Loucy (cell line): ENCODE measurements at regions not wholly inside any gene's neighbourhood (a gene's known extent, or its start where the extent isn't known, plus 50 kb on each side); places are given as distances from the start of the nearest gene placed in this dataset.

Experiments used
- H2AFZ ChIP-seq: fragments of 200-600 bp; sonication (generic); 2 replicates; pipeline ENCODE4 v1.6.0; 2016; ENCODE audit warnings: antibody characterized with exemption, mild to moderate bottlenecking, low read length, moderate library complexity
- H3F3A ChIP-seq: fragments of 200-600 bp; 2 replicates; pipeline ENCODE4 v1.6.0; 2016; ENCODE audit warnings: antibody characterized with exemption, low read depth, mild to moderate bottlenecking
- H3K27me3 ChIP-seq: fragments of 200-600 bp; sonication (generic); 2 replicates; pipeline ENCODE4 v1.6.1; 2014; ENCODE audit warnings: low read length, mild to moderate bottlenecking; ENCODE audit not compliant: insufficient read depth, poor library complexity, severe bottlenecking
- H3K36me3 ChIP-seq: fragments of 200-600 bp; sonication (generic); 2 replicates; pipeline ENCODE4 v1.6.1; 2016; ENCODE audit warnings: low read length; ENCODE audit not compliant: insufficient read depth
- H3K4me1 ChIP-seq: fragments of 200-600 bp; sonication (generic); 2 replicates; pipeline ENCODE4 v1.5.1; 2014; ENCODE audit warnings: low read length, mild to moderate bottlenecking; ENCODE audit not compliant: insufficient read depth, poor library complexity, severe bottlenecking
- H3K4me2 ChIP-seq: fragments of 200-600 bp; sonication (generic); 2 replicates; pipeline ENCODE4 v1.6.0; 2014; ENCODE audit warnings: antibody characterized with exemption, low read length, low read depth, mild to moderate bottlenecking; ENCODE audit not compliant: poor library complexity, severe bottlenecking
- H3K4me3 ChIP-seq: fragments of 200-600 bp; sonication (generic); 2 replicates; pipeline ENCODE4 v1.5.1; 2014; ENCODE audit warnings: low read length, mild to moderate bottlenecking, mixed read lengths; ENCODE audit not compliant: poor library complexity, severe bottlenecking
- H3K79me2 ChIP-seq: fragments of 200-600 bp; sonication (generic); 2 replicates; pipeline ENCODE4 v1.6.1; 2014; ENCODE audit warnings: low read length; ENCODE audit not compliant: insufficient read depth
- H3K9ac ChIP-seq: fragments of 200-600 bp; sonication (generic); 2 replicates; pipeline ENCODE4 v1.6.0; 2014; ENCODE audit warnings: mild to moderate bottlenecking, low read depth, low read length, moderate library complexity; ENCODE audit not compliant: poor library complexity, severe bottlenecking
- H3K9me2 ChIP-seq: fragments of 200-600 bp; sonication (generic); replicated peaks from 2 replicates; pipeline ENCODE4 v1.6.1; 2016; ENCODE audit warnings: low read depth, low read length, mixed read lengths
- H3K9me3 ChIP-seq: fragments of 200-600 bp; sonication (generic); 2 replicates; pipeline ENCODE4 v1.6.1; 2014; ENCODE audit warnings: mild to moderate bottlenecking, antibody characterized with exemption, low read length, low read depth; ENCODE audit not compliant: insufficient read depth
- H4K20me1 ChIP-seq: fragments of 200-600 bp; sonication (generic); 2 replicates; pipeline ENCODE4 v1.6.0; 2014; ENCODE audit warnings: antibody characterized with exemption, low read length, mild to moderate bottlenecking; ENCODE audit not compliant: insufficient read depth, poor library complexity, severe bottlenecking
- EZH2phosphoT487 ChIP-seq: fragments of 200-600 bp; IDR thresholded peaks from 2 replicates; pipeline ENCODE4 v1.6.1; 2018; ENCODE audit warnings: antibody characterized with exemption, mild to moderate bottlenecking, moderate library complexity, borderline replicate concordance
- TF ChIP-seq, protein P1 (sequence below): fragments of 200-600 bp; sonication (generic); conservative IDR thresholded peaks from 2 replicates; pipeline ENCODE4 v1.5.1; 2014; ENCODE audit warnings: mild to moderate bottlenecking, antibody characterized with exemption, low read length

DNA sequence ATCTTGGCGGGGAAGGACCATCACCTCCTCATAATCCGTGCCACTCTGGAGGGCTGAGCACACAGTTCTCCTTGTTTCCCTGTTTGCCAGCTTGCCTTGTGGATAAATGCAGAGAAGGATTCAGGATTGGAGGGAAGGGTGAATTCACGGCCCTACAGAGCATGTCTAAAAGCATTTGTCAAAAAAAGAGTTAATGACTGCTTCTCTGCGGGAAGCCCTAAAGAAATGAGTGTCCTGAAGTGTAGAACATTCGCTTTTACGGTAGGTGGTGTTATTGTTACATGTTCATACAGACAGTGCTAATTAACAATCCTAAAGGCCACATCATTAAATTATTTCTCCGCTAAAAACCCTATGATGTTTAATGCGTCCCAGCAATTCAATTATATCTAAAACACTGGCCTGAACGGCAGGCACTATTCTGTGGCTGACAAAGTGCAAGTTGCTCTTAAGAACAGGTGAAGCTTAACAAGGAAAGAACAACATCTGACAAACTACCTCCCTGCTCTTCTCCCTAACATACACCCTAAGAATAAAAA, 112.3 kb upstream of the NFIA start:
- Histone ChIP-seq H3K36me3 (no peaks in the 10 kb centered on the region), H2AFZ (no peak overlapping the region), H3K9me3 (peaks cover 11% of the 10 kb centered on the region; the same call in 1 of the 2 replicates), H3F3A (no peaks in the 10 kb centered on the region), H3K4me3 (no peak overlapping the region), H3K79me2 (no peaks in the 10 kb centered on the region), H4K20me1 (no peaks in the 10 kb centered on the region), H3K9ac (no peak overlapping the region), H3K4me1 (peaks cover 23% of the 10 kb centered on the region), H3K27me3 (no peaks in the 10 kb centered on the region), H3K9me2 (no peaks in the 10 kb centered on the region), H3K4me2 (no peak overlapping the region)
- TF ChIP-seq EZH2phosphoT487: no peak
- TF ChIP-seq, protein P1, sequence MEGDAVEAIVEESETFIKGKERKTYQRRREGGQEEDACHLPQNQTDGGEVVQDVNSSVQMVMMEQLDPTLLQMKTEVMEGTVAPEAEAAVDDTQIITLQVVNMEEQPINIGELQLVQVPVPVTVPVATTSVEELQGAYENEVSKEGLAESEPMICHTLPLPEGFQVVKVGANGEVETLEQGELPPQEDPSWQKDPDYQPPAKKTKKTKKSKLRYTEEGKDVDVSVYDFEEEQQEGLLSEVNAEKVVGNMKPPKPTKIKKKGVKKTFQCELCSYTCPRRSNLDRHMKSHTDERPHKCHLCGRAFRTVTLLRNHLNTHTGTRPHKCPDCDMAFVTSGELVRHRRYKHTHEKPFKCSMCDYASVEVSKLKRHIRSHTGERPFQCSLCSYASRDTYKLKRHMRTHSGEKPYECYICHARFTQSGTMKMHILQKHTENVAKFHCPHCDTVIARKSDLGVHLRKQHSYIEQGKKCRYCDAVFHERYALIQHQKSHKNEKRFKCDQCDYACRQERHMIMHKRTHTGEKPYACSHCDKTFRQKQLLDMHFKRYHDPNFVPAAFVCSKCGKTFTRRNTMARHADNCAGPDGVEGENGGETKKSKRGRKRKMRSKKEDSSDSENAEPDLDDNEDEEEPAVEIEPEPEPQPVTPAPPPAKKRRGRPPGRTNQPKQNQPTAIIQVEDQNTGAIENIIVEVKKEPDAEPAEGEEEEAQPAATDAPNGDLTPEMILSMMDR: no peak

DNA sequence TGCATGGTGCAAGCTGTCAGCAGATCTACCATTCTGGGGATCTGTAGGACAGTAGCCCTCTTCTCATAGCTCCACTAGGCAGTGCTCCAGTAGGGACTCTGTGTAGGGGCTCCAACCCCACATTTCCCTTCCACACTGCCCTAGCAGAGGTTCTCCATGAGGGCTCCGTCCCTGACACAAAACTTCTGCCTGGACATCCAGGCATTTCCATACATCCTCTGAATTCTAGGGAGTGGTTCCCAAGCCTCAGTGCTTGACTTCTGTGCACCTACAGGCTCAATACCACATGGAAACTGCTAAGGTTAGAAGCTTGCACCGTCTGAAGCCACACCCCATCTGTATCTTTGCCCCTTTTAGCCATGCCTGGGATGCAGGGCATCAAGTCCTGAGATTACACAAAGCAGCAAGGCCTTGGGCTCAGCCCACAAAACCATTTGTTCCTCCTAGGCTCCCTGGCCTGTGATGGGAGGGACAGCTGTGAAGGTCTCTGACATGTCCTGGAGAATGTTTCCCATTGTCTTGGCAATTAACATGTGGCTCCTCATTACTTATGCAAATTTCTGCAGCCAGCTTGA, 117.0 kb upstream of the NFIA start:
- Histone ChIP-seq H3K4me3 (no peak overlapping the region), H3K9me3 (peaks cover 21% of the 10 kb centered on the region; the same call in 1 of the 2 replicates), H4K20me1 (no peaks in the 10 kb centered on the region), H3K36me3 (no peaks in the 10 kb centered on the region), H3K4me2 (no peak overlapping the region), H3K27me3 (no peaks in the 10 kb centered on the region), H3K79me2 (no peaks in the 10 kb centered on the region), H3K4me1 (peaks cover 36% of the 10 kb centered on the region), H3F3A (no peaks in the 10 kb centered on the region), H3K9ac (no peak overlapping the region), H3K9me2 (no peaks in the 10 kb centered on the region), H2AFZ (no peak overlapping the region)
- TF ChIP-seq EZH2phosphoT487: no peak
- TF ChIP-seq, protein P1: no peak

DNA sequence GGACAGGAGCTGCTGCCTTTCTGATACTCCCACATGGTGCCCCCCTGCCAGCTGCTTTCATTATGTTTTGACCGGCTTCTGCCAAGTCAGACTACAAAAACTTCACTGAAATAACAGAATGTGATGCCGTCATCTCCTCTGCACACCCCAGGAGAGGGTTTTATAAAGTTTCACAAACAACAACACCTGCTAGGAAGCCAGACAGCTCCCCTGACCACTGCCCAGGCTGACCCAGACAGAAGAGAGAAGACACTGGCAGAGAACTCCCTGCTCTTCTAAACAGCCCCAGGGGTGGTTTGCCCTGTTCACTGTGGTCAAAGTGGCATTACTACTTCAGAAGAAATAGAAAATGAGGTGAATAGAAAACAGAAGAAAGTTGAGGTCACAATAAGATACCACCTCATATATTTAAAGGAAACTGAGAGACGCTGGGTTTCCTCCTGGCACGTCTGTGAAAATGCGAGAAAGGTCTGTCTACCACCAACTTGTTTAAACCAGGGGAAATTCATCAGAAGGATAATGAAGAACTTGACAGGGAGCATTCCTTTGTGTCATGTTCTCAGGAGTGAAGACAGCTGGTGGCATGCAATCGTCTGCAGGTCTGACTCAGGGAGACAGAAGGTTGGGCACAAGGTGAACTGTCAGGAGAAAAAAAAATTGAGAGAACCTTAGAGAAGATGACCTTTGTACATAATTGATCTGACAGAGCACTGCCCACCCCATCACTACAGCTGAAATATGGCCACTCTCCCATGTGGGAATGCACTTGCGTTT, 119.0 kb upstream of the NFIA start:
- peak overlapping the region; percentile 34 for H3K9ac ChIP-seq
- H3K79me2 ChIP-seq: no peaks in the 10 kb centered on the region
- no peaks in the 10 kb centered on the region for H3K27me3 ChIP-seq
- peaks cover 21% of the 10 kb centered on the region; the same call in 1 of the 2 replicates for H3K9me3 ChIP-seq
- TF ChIP-seq EZH2phosphoT487: no peak
- TF ChIP-seq, protein P1: no peak
- no peaks in the 10 kb centered on the region for H3K36me3 ChIP-seq
- H3K4me1 ChIP-seq: peaks cover 55% of the 10 kb centered on the region
- H2AFZ ChIP-seq: 0 out of 2 replicates have a peak overlapping the region, but pooled peaks have one; percentile 24
- no peaks in the 10 kb centered on the region for H3K9me2 ChIP-seq
- H3K4me3 ChIP-seq: no peak overlapping the region
- H3K4me2 ChIP-seq: peak overlapping the region; percentile 29
- no peaks in the 10 kb centered on the region for H3F3A ChIP-seq
- no peaks in the 10 kb centered on the region for H4K20me1 ChIP-seq
